HL-60 (cell line): ENCODE measurements at regions not wholly inside any gene's neighbourhood (a gene's known extent, or its start where the extent isn't known, plus 50 kb on each side); places are given as distances from the start of the nearest gene placed in this dataset.

Experiments used
- GABPA ChIP-seq: IDR thresholded peaks from 2 replicates; pipeline ENCODE4 v1.6.1; 2012; ENCODE audit warnings: low read depth
- POLR2AphosphoS5 ChIP-seq: IDR thresholded peaks from 2 replicates; pipeline ENCODE4 v1.6.1; 2012; ENCODE audit warnings: low read depth
- SPI1 ChIP-seq: IDR thresholded peaks from 2 replicates; pipeline ENCODE4 v1.6.1; 2012; ENCODE audit warnings: low read depth, mild to moderate bottlenecking, borderline replicate concordance
- TF ChIP-seq, protein P1 (sequence below): IDR thresholded peaks from one replicate; pipeline ENCODE4 v1.5.1; 2011; ENCODE audit warnings: low read length, control low read depth, inconsistent platforms; ENCODE audit not compliant: insufficient read depth
- TF ChIP-seq, protein P2 (sequence below): IDR thresholded peaks from 2 replicates; pipeline ENCODE4 v1.6.1; 2012; ENCODE audit warnings: low read depth; ENCODE audit not compliant: insufficient replicate concordance

DNA sequence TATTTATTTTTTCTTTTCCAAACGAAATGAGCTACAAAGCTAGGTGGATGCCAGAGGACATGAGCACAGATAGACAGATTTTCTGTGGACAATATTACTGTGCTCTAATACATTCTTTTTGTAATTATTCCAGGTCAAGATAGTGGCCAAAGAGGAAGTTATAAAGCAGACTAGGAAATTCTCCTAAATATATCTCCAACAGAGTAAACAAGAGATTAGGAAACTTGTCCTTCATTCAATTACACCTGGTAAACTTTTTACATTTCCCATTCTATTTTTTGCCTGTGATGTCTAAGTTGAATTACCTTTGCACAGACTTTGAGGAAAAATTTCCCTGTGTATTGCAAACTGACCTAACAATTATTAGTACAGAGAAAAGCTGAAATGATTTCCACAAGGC is 905.5 kb upstream of the PCDH20 start:
- TF ChIP-seq POLR2AphosphoS5 (no peak), GABPA (no peak), SPI1 (no peak)
- TF ChIP-seq, protein P1, sequence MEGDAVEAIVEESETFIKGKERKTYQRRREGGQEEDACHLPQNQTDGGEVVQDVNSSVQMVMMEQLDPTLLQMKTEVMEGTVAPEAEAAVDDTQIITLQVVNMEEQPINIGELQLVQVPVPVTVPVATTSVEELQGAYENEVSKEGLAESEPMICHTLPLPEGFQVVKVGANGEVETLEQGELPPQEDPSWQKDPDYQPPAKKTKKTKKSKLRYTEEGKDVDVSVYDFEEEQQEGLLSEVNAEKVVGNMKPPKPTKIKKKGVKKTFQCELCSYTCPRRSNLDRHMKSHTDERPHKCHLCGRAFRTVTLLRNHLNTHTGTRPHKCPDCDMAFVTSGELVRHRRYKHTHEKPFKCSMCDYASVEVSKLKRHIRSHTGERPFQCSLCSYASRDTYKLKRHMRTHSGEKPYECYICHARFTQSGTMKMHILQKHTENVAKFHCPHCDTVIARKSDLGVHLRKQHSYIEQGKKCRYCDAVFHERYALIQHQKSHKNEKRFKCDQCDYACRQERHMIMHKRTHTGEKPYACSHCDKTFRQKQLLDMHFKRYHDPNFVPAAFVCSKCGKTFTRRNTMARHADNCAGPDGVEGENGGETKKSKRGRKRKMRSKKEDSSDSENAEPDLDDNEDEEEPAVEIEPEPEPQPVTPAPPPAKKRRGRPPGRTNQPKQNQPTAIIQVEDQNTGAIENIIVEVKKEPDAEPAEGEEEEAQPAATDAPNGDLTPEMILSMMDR: no peak
- TF ChIP-seq, protein P2, sequence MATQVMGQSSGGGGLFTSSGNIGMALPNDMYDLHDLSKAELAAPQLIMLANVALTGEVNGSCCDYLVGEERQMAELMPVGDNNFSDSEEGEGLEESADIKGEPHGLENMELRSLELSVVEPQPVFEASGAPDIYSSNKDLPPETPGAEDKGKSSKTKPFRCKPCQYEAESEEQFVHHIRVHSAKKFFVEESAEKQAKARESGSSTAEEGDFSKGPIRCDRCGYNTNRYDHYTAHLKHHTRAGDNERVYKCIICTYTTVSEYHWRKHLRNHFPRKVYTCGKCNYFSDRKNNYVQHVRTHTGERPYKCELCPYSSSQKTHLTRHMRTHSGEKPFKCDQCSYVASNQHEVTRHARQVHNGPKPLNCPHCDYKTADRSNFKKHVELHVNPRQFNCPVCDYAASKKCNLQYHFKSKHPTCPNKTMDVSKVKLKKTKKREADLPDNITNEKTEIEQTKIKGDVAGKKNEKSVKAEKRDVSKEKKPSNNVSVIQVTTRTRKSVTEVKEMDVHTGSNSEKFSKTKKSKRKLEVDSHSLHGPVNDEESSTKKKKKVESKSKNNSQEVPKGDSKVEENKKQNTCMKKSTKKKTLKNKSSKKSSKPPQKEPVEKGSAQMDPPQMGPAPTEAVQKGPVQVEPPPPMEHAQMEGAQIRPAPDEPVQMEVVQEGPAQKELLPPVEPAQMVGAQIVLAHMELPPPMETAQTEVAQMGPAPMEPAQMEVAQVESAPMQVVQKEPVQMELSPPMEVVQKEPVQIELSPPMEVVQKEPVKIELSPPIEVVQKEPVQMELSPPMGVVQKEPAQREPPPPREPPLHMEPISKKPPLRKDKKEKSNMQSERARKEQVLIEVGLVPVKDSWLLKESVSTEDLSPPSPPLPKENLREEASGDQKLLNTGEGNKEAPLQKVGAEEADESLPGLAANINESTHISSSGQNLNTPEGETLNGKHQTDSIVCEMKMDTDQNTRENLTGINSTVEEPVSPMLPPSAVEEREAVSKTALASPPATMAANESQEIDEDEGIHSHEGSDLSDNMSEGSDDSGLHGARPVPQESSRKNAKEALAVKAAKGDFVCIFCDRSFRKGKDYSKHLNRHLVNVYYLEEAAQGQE: no peak
